HG03432 (cell line): ENCODE measurements at regions not wholly inside any gene's neighbourhood (a gene's known extent, or its start where the extent isn't known, plus 50 kb on each side); places are given as distances from the start of the nearest gene placed in this dataset.
A peak's percentile ranks its signal among the peaks of the same experiment; 100 is the strongest.

Experiments used
- ATAC-seq: cut with Tn5 transposase; IDR thresholded peaks from one replicate; pipeline ENCODE4 v1.9.1; 2021; ENCODE audit warnings: mild to moderate bottlenecking, moderate library complexity; ENCODE audit not compliant: unreplicated experiment

DNA sequence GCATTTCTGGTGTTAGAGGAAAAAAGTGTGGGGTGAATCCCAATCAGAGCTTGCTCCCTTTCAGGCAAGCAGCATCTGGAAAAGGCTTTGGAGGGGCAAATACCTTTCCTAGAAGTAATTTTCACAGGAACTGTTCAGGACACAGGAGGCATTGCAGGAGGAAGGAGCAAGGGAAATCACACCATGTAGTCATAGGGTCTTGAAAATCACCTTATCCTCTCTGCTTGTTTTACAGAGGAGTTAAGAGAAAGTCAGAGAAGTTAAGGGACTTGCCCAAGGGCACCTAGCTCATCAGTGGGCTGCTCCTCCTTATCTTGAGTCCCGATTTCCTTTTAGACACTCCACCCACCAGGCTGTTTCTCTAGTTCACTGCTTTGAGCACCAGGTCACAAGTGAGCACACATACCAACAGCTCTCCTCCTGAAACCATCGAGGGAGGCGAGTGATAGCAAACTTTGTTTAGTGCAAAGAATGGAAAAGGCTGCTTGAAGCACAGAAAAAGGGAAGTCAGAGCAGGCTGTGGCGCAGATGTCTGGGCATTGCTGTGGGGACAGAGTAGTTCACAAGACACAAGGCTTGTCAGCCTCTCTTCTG, 89.2 kb upstream of the CXCR4 start:
- ATAC-seq, result peak; percentile 65

DNA sequence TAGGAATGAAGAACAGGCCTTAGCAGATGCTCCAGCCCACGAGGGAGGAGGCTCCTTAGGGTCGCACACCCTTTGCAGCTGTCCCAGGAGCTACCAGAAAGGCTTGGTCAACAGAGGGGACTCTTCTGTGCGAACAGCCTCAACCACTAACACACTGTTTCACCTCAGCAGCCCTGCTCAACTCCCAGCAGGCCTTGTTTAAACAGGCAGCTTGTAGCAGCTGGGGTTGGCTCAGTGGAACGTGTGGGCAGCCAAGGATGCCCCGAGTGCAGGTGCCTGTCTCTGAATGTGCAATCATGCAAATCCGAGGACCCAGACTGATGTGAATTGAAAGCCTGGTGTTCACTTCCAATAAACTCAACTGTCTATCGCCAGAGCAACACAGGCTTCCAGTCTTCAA, 88.7 kb upstream of the CXCR4 start:
- ATAC-seq, result peak; percentile 94

DNA sequence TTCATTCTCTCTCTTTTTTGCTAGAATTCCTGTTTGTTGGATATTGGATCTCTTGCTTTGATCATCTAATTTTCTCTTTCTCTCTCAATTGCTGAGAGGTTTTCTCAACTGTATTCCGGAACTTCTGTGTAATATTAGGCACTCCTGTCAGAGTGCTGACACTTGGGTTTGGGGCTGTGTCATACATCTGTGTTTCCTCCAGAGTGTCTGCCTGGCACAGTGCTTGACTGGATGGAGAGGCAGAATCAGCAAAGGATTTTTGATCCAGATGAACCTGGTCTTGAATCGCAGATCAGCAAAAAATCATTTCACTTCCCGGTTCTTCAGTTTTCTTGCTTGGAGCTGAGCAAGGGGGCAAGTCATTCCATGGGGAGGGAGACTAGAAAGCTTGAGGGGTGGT, 87.7 kb upstream of the CXCR4 start:
- no peak for ATAC-seq

DNA sequence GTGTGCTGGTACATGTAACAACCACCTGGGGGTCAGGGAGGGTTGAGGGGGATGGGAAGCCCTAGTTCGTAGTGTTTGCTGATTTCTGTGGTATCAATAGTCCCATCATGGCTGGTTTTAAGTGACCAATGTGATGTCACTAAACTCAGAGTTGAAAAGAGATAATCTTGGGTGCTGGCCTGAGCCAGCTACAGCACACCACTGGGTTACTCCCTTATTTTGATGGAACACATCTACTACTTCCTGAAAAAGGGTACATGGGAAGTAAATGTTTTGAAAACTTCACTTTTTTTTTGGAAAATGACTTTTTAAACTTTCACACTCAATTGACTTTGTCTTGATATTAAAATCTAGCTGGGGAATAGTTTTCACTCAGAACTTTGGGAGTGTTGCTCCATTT, 87.0 kb upstream of the CXCR4 start:
- ATAC-seq, result no peak

DNA sequence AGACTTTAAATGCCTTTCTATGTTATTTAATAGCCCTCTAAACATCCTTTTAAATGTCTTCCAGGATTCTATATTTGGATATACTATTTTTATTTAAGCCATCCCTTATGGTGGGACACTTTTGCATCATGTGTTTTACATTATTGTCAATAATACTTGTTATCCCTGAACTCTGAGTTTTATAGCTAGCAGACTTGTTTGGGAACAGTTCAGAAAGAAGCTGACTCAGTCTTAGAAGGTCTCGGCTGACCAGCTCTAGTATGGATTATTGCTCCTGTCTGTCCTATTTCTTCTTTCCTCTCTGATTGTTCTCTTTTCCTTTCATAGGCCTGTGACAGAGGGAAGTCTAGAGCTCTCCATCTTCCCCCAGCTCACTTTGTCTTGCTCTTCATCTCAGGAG, 77.3 kb upstream of the CXCR4 start:
- no peak for ATAC-seq

DNA sequence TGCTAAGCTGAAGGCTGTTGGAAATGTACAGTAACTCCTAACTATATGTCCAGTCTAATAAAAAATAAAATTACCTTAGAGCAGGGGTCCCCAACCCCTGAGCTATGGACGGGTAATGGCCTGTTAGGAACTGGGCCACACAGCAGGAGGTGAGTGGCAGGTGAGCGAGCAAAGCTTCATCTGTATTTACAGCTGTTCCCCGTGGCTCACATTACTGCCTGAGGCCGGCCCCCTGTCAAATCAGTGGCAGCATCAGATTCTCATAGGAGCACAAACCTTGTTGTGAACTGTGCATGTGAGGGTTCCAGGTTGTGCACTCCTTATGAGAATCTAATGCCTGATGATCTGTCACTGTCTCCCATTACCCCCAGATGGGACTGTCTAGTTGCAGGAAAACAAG, 73.1 kb upstream of the CXCR4 start:
- no peak for ATAC-seq

DNA sequence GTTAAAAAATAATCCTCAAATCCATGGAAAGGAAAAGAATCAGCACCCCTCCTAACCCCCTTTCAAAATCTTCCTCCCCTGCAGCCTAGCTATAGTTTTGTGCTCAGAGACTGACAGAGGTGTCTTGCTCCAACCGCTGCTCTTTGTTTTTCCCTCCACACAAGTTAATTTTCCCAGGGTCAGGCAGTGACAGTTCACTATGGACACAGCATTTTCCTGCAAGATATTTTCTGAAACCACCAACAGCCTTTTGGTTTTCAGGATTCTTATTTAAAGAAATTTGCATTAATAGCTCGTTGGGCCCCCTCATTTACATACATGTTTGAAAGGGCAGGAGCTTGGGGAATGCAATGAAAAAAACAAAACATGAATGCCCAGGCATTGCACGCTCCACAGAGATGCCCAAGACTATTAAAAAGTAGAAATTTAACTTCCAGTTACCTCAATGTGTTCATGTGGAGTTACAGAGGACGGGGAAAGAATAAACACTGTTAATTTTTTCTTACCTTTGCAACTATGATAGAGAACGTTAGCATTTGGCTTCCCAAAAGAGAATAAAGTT, 71.4 kb upstream of the CXCR4 start:
- ATAC-seq, result no peak

DNA sequence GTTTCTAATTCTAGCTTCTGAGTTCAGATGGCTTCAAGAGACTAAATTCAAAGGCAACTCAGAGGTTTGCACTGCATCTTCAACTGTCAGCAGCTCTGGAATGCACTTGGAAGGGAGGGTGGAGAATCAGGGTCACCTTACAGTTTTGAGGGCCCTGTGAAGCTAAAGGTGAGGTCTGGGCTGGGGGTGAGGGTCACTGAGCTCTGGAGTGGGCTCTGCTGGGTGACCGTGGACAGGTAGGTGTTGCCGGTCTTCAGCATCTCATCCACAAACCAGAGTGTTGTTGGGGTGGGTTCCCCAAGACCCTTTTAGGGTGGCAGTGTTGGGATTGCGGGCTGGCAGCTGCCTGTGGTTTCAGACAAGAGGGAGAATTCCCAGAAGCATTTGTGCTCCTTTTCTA, 70.1 kb upstream of the CXCR4 start:
- ATAC-seq, result no peak

DNA sequence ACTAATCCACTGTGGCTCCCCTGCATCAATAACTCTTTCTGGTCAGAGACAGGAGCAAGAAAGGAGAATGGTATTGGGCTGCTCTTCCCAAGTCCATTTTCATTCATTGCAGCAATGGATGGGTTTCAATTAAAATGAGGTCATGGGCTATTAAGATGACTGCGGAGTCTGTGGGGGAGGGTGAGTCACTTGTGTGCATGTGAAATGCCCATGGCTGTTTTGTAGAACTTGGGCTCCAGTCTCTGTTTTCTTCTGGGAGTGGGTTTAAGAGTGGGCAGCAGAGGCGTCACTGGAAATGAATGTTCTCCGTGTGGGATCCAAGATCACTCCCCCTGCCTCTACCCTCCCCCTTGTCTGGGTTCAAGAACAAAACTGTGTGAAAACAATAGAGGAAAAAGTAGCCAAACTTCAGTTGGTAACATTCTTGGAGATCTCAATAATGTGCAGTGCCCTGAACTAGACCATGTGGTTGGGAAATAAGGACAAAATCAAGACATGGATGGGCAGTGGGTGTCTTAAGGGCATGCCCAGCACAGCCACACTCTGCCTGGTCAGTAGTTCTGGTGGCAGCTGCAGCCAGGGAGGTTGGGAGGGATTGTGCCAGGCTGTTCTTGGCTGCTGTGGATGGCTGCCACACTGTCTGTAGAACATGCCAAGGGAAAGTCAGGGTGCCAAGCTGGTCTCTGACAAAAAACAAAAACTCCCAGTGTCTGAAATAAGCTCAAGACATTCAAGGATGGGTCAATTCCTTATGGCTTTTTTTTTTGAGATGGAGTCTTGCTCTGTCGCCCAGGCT, 68.2 kb upstream of the CXCR4 start:
- no peak for ATAC-seq

DNA sequence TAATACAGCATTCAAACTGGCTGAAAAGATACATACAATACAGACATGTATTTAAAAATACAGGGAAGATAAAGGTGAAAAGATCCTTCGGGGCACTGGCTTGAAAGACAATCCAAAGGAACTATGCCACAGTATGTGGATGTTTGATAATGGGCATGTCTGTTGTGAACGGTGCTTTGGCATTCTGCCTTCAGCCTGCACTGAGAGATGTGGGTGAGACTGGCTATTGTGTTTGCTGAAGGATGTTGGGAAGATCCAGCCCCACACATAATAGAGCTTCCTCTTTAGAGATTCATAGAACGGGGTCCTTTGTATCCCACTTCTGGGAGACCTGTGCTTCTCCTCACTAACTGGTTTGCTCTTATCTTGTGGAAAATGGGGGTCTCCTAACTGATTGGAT, 65.1 kb upstream of the CXCR4 start:
- no peak for ATAC-seq

DNA sequence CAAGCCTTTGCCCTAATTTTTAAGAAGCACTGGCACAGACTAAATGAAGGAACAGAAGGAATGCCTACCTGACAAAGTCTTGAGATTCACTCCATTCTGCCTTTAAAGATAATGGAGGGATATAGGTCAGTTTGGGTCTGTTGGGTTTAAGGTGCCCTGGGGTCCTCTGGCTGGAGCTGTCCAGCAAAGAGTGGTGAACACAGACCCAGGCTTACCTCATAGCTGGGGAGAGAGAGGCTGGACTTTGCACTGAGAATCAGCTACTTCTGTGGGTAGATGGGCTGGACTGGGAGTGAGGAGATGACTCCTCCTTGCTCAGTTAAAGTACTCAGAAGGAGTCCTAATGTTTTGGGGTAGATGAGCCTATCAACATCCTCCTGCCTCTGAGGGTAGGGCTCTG, 64.4 kb upstream of the CXCR4 start:
- ATAC-seq, result no peak

DNA sequence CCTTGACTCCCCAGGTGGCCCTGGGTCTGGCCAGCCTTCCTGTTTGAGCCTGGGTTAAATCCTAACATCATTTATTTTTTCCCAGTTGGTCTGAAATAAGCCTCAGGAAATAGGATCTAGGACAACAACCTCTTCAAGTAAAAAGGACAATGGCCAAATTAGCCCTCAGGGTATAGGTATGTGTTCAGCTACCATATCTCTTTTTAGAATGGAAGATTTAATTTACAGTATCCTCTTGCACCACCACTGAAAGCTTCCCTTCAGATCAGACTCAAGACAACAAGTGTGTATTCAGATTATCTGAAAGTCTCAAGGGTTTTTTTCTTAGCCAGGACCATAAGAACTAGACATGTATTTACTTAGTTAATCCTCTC, 61.6 kb upstream of the CXCR4 start:
- no peak for ATAC-seq

DNA sequence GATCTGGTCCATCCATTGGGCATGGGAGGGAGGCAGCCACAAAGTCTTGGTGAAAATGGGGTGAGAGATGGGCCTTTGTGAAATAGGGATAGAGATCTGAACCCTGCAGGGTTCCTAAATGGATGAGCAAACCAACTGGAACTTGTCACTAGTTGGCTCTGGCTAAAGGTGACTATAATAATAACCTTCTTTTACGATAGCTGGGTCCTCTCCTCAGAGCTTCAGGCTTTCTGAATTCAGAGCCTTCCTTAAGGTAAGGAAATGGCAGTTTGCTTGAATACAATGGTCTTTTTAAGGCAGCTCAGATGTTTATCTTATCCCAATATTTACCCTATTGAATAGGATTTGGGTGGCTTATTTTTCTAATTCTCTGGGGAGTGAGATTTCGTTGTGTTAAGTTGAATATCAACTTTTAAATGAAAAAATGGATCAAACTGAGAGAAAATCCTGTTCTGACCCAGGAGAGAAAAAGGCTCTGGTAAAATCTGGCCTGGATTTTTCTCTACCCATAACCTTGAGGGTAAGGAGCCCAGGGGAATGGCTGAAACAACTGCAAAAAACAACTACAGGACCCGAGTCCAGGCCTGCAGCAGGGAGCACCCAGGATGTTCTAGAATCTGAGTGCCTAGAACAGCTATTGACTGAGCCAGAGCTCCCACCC, 61.1 kb upstream of the CXCR4 start:
- ATAC-seq, result no peak

DNA sequence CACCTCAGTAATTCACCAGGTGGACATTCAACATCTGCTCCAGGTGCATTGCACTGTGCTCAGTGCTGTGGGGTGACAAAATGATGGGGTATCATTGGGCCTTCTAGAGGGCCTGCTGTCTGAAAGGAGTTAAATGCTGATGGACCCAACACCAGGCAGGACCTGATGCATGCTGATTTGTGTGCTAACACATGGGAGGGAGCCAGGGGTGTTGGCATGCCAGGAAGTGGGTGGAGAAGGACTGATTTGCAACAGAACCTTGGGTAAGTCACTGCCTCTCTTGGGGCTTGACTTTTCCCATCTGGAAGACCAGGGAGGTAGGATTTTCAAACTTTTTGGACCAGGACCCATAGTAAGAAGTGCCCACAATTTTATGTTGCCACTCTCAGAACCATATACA, 57.9 kb upstream of the CXCR4 start:
- ATAC-seq, result no peak

DNA sequence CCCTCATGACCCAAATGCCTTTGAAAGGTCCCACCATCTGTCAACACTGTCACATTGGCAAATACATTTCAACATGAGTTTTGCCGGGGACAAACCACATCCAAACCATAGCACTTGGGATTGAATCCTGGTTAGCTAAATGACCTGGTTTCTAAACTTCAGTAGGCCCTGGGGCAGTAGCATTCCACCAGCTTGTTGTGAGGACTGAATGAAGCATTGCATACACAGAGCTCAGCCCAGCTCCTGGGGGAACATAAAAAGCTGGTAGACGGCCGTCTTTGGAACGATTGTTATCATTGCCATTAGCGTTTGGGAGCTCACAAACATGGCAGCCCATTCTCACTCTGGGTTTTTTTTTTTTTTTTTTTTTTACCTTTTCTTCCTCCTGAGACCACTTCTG, 57.5 kb upstream of the CXCR4 start:
- ATAC-seq, result no peak

DNA sequence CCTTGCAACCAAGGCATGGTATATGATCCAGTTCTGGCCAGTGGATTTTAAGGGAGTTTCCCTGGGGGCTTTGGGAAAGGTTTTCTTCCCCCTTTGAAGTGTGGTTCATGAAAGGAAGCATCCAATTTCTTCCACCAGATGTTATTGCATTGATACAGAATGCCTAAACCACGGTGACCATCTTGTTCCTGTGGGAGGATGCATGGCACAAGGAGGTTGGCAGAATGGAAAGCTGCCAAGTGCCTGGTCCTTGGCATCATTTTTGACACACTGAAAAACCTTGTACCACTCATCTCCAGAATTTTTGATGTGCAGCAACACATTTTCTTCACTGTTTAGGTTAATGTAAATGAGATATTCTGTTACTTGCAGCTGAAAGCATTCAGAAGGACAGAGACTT, 55.2 kb upstream of the CXCR4 start:
- no peak for ATAC-seq

DNA sequence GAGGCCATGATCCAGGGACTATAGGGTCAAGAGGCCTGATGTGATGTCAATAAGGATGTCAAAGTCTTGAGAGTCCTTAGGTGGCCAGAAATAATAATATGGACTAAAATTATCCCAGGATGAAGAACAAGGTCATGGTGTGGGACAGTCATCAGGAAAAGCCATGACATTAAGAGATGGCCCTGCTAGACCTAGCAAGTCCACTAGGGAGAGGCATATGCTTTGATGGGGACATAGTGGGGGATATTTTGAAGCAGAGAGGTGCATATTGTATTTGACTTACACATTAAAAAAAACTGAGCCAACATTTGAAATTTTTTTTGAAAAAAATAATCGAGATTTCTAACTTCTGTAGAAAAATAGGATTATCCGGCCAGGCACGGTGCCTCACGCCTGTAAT, 53.3 kb upstream of the CXCR4 start:
- no peak for ATAC-seq

DNA sequence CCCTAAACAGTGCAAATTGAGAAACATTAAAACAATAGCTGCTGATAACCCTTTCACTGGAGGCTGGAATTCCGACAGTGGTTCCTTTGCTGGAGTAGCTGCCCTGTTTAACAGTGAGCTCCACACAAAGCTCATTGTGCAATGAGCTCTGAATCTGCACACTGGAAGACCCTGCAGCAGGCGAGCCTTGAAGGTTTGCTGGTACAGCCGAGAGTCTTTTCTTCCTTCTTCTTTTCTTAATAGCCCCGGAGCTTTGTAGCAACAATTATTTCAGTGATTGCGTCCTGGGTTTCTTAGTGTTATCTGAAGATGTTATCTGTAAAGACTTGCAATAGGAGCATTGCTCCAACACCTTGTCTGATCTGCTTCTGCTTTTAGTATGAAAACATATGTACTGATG, 50.8 kb upstream of the CXCR4 start:
- no peak for ATAC-seq

DNA sequence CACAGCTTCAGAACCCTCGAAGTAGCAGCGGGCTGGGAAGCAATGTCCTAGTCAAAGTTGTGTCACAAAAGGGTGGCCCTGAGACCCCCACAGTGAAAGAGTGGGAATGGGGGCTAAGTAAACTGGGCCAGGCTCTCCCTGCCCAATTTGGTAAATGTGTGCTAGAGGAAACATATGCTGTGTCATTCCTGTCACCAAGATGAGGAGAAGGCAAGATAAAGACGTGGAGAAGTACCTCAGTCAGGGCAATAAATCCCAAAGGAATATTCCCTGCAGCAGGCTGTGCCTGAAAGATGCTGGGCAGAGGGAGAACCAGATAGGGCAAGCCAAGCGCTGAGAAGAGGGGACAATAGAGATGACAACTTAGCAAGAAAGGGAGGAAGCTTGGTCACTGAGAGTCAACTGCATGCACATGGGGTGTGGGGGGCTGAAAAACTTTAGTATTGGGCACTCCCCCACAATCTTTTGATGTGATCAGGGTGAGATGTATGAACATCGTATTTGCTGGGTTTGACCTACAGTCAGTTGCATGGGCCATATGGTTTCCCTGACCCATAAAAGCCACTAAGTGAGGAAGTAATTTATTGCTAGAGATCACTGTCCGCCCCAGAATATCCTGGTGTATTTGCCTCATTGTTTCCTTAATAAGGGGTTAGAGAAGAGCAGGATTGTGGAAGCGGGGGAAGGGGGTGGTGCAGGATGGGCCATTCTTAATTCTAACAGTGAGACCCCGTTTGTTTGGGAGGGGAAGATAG, 49.9 kb upstream of the CXCR4 start:
- no peak for ATAC-seq
